Peyer's patch (tissue), 4 donors: ENCODE measurements at regions not wholly inside any gene's neighbourhood (a gene's known extent, or its start where the extent isn't known, plus 50 kb on each side); places are given as distances from the start of the nearest gene placed in this dataset.

ENCODE experiments used
- DNase-seq, 3 donors: peaks; one replicate each; pipeline ENCODE4 v3.0.0-alpha.2; 2017 to 2019
- H3K27ac ChIP-seq, 4 donors: fragments of 200-600 bp; sonication (generic); one replicate each; pipeline ENCODE4 v1.5.1; 2016 to 2019
- H3K27me3 ChIP-seq, 2 donors: fragments of 200-600 bp; sonication (generic); one replicate each; pipeline ENCODE4 v1.5.1; 2019
- H3K36me3 ChIP-seq, 3 donors: fragments of 200-600 bp; sonication (generic); one replicate each; pipeline ENCODE4 v1.5.1; 2016 to 2019
- H3K4me1 ChIP-seq, 4 donors: fragments of 200-600 bp; sonication (generic); one replicate each; pipeline ENCODE4 v1.5.1; 2016 to 2019
- H3K4me3 ChIP-seq, 4 donors: fragments of 200-600 bp; sonication (generic); 1 replicate in 3 of 4; 2 replicates in 1 of 4; pipeline ENCODE4 v1.5.1; 2016 to 2019; ENCODE audit warnings: mild to moderate bottlenecking in 1 of 4
- H3K9me3 ChIP-seq, 4 donors: fragments of 200-600 bp; sonication (generic); one replicate each; pipeline ENCODE4 v1.5.1; 2016 to 2019; ENCODE audit warnings: mild to moderate bottlenecking in 1 of 4
- POLR2A ChIP-seq, 2 donors: fragments of 450-650 bp; IDR thresholded peaks; one replicate each; pipeline ENCODE4 v1.5.1; 2017; ENCODE audit warnings: antibody characterized with exemption in 2 of 2, mild to moderate bottlenecking in 2 of 2, moderate library complexity in 2 of 2
- TF ChIP-seq, protein P1 (sequence below), 6 experiments: fragments of 450-650 bp in 4 of 6; fragments of 200-600 bp in 2 of 6; sonication (generic) in 1 of 6; IDR thresholded peaks; one replicate each; pipeline ENCODE4 v1.5.1; 2017 to 2019; ENCODE audit warnings: antibody characterized with exemption in 6 of 6, mild to moderate bottlenecking in 3 of 6, moderate library complexity in 1 of 6

DNA sequence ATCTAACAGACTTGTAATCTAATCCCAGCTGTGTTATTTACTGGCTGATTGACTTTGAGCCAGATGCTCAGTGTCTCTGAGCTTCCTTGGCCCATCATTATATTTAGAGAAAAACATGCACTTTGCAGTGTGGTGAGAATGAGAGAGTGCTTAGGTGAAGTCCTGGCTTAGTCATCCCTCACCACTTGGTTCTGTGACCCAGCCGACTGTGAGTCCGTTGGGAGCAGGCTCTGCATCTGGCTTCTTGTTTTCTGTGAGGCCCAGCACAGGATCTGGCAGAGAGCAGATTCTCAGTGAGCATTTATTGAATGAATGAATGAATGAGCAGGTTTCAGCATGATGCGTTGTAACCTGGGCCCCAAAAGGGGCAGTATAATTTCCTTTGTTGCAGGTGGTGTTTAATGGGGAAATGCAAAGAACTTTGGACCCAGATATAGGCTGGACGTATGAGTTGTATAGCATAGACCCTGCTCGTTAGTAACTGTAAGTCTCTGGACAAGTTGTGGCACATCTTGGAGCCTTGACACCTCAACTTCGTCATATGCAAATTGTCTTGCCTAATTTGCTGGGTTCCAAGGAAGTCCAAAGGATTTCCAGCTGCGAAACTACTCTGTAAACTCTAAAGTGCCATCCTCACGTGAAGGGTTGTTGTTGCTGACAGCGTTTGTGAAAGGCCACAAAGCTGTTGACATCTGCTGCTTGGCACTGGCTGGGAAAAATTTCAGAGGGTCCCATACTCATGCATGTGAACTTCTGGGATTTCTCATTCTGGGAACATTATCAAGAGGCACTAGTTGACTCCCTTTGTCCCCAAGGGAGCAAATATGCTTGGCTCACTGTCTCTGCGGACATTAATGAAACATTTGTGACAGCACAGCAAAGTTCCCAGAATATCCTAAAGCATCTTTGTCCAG is 138.8 kb upstream of the USP24 start:
- Histone ChIP-seq H3K27ac (no peak overlapping the region), H3K4me3 (no peak overlapping the region), H3K9me3 (no peaks in the 10 kb centered on the region), H3K4me1 (no peaks in the 10 kb centered on the region), H3K27me3 (no peaks in the 10 kb centered on the region), H3K36me3 (no peaks in the 10 kb centered on the region)
- no peak for DNase-seq
- TF ChIP-seq POLR2A (IDR thresholded peaks at IDR 0.05) = no peak
- TF ChIP-seq, protein P1, sequence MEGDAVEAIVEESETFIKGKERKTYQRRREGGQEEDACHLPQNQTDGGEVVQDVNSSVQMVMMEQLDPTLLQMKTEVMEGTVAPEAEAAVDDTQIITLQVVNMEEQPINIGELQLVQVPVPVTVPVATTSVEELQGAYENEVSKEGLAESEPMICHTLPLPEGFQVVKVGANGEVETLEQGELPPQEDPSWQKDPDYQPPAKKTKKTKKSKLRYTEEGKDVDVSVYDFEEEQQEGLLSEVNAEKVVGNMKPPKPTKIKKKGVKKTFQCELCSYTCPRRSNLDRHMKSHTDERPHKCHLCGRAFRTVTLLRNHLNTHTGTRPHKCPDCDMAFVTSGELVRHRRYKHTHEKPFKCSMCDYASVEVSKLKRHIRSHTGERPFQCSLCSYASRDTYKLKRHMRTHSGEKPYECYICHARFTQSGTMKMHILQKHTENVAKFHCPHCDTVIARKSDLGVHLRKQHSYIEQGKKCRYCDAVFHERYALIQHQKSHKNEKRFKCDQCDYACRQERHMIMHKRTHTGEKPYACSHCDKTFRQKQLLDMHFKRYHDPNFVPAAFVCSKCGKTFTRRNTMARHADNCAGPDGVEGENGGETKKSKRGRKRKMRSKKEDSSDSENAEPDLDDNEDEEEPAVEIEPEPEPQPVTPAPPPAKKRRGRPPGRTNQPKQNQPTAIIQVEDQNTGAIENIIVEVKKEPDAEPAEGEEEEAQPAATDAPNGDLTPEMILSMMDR (IDR thresholded peaks at IDR 0.05) = no peak

- no peak for DNase-seq
- H3K4me1 ChIP-seq = no peaks in the 10 kb centered on the region
- H3K27ac ChIP-seq = no peak overlapping the region
Observed at GRCh38 chr1:55352811-55353180, 137.6 kb upstream of the USP24 start.

DNA sequence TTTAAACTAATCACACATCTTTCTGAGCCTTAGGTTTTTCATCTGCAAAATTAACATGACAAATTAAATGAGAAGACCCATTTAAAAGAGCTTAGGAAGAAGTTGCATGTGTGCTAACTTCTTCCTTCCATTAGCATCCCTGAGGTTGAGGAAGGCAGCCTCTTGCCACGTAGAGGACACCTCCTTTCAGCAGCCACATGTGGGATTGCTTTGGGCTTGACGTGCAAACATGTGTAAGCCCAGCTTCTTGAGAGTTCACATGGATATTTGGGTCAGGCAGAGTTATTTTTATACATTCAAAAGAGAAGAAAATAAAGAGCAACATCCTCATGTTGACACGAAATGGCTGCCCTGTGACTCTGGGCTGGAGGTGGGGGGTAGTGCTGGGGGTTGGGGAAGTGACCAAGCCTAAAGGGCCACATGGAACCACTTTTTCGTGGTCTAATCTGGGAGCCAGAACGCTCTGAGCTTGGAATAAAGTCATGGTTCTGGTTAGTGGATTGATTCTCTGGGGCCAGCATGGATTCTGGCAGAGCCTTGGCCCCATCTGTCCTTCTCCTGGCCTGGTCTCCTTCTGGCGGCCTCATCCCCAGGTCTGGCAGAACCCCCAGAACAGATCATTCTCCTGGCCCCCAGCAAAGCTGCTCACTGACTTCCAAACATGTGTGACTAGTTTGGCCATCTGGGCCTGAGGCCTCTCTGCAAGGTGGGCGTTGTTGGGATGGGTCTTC is 137.1 kb upstream of the USP24 start:
- no peak overlapping the region for H3K4me3 ChIP-seq
- no peak for TF ChIP-seq POLR2A (IDR thresholded peaks at IDR 0.05)
- TF ChIP-seq, protein P1 (IDR thresholded peaks at IDR 0.05) = no peak
- H3K27me3 ChIP-seq = no peaks in the 10 kb centered on the region
- H3K36me3 ChIP-seq = no peaks in the 10 kb centered on the region
- DNase-seq = no peak
- no peaks in the 10 kb centered on the region for H3K9me3 ChIP-seq
- no peaks in the 10 kb centered on the region for H3K4me1 ChIP-seq
- H3K27ac ChIP-seq = no peak overlapping the region

More at GRCh38 chr1:55352811-55353180, 137.6 kb upstream of the USP24 start:
- no peaks in the 10 kb centered on the region for H3K36me3 ChIP-seq
- no peaks in the 10 kb centered on the region for H3K9me3 ChIP-seq
- TF ChIP-seq, protein P1 (IDR thresholded peaks at IDR 0.05) = no peak
- TF ChIP-seq POLR2A (IDR thresholded peaks at IDR 0.05) = no peak
- H3K27me3 ChIP-seq = no peaks in the 10 kb centered on the region
- no peak overlapping the region for H3K4me3 ChIP-seq

- no peaks in the 10 kb centered on the region for H3K36me3 ChIP-seq
- no peak overlapping the region for H3K27ac ChIP-seq
- TF ChIP-seq POLR2A (IDR thresholded peaks at IDR 0.05) = no peak
- TF ChIP-seq, protein P1 (IDR thresholded peaks at IDR 0.05) = no peak
- no peaks in the 10 kb centered on the region for H3K4me1 ChIP-seq
- no peak for DNase-seq
- no peaks in the 10 kb centered on the region for H3K9me3 ChIP-seq
- H3K27me3 ChIP-seq = no peaks in the 10 kb centered on the region
- H3K4me3 ChIP-seq = no peak overlapping the region
Observed at GRCh38 chr1:55348356-55348755, 133.2 kb upstream of the USP24 start.

GRCh38 chr1:55347866-55348265 is 132.7 kb upstream of the USP24 start:
- H3K27ac ChIP-seq = no peak overlapping the region
- H3K36me3 ChIP-seq = no peaks in the 10 kb centered on the region
- H3K9me3 ChIP-seq = no peaks in the 10 kb centered on the region
- no peaks in the 10 kb centered on the region for H3K27me3 ChIP-seq
- TF ChIP-seq, protein P1 (IDR thresholded peaks at IDR 0.05) = no peak
- no peak for TF ChIP-seq POLR2A (IDR thresholded peaks at IDR 0.05)
- no peaks in the 10 kb centered on the region for H3K4me1 ChIP-seq
- H3K4me3 ChIP-seq = no peak overlapping the region
- DNase-seq = no peak
